ENCODE measurements at regions not wholly inside any gene's neighbourhood (a gene's known extent, or its start where the extent isn't known, plus 50 kb on each side); places are given as distances from the start of the nearest gene placed in this dataset.

GRCh38 chr13:76439546-76439945 lies 446.7 kb downstream of the KCTD12 start:
- DNase-seq (ENCODE audit: extremely low spot score in 2 of 2) = no peak
- intact Hi-C loops (cut with DNase I) = no loop called here
- Histone ChIP-seq H3K4me3 (no peak overlapping the region), H3K36me3 (no peaks in the 10 kb centered on the region), H3K27me3 (no peaks in the 10 kb centered on the region), H3K4me1 (no peaks in the 10 kb centered on the region), H3K9me3 (no peaks in the 10 kb centered on the region), H3K27ac (no peak overlapping the region)
- TF ChIP-seq POLR2A (IDR thresholded peaks at IDR 0.05) (no peak), POLR2AphosphoS5 (IDR thresholded peaks at IDR 0.05; ENCODE audit: insufficient read depth in 1 of 2, low read depth in 1 of 2) (no peak), CTCF (IDR thresholded peaks at IDR 0.05) (no peak)

- Histone ChIP-seq H3K27ac (no peak overlapping the region), H3K9me3 (no peaks in the 10 kb centered on the region), H3K36me3 (no peaks in the 10 kb centered on the region), H3K27me3 (no peaks in the 10 kb centered on the region), H3K4me1 (no peaks in the 10 kb centered on the region), H3K4me3 (no peak overlapping the region)
- TF ChIP-seq POLR2AphosphoS5 (IDR thresholded peaks at IDR 0.05; ENCODE audit: insufficient read depth in 1 of 2, low read depth in 1 of 2) = no peak
- TF ChIP-seq POLR2A (IDR thresholded peaks at IDR 0.05) = no peak
- TF ChIP-seq CTCF (IDR thresholded peaks at IDR 0.05) = no peak
- intact Hi-C loops (cut with DNase I) = no loop called here
- no peak for DNase-seq (ENCODE audit: extremely low spot score in 2 of 2)
Measured at GRCh38 chr13:76438050-76438449, 448.2 kb downstream of the KCTD12 start.

GRCh38 chr13:76425935-76426334 lies 460.3 kb downstream of the KCTD12 start:
- no peaks in the 10 kb centered on the region for H3K36me3 ChIP-seq
- no peaks in the 10 kb centered on the region for H3K9me3 ChIP-seq
- intact Hi-C loops (cut with DNase I) = no loop called here
- no peak overlapping the region for H3K27ac ChIP-seq
- TF ChIP-seq CTCF (IDR thresholded peaks at IDR 0.05) = no peak
- no peak for TF ChIP-seq POLR2A (IDR thresholded peaks at IDR 0.05)
- no peak for TF ChIP-seq POLR2AphosphoS5 (IDR thresholded peaks at IDR 0.05; ENCODE audit: insufficient read depth in 1 of 2, low read depth in 1 of 2)
- H3K4me3 ChIP-seq = no peak overlapping the region
- no peak for DNase-seq (ENCODE audit: extremely low spot score in 2 of 2)
- H3K4me1 ChIP-seq = no peaks in the 10 kb centered on the region
- H3K27me3 ChIP-seq = no peaks in the 10 kb centered on the region

- H3K36me3 ChIP-seq = no peaks in the 10 kb centered on the region
- H3K27ac ChIP-seq = no peak overlapping the region
- H3K4me1 ChIP-seq = no peaks in the 10 kb centered on the region
- H3K4me3 ChIP-seq = no peak overlapping the region
- no peaks in the 10 kb centered on the region for H3K27me3 ChIP-seq
- H3K9me3 ChIP-seq = no peaks in the 10 kb centered on the region
- intact Hi-C loops (cut with DNase I) = no loop called here
- DNase-seq (ENCODE audit: extremely low spot score in 2 of 2) = no peak
- no peak for TF ChIP-seq POLR2A (IDR thresholded peaks at IDR 0.05)
- TF ChIP-seq POLR2AphosphoS5 (IDR thresholded peaks at IDR 0.05; ENCODE audit: insufficient read depth in 1 of 2, low read depth in 1 of 2) = no peak
- TF ChIP-seq CTCF (IDR thresholded peaks at IDR 0.05) = no peak
Measured at GRCh38 chr13:76421011-76421410, 465.2 kb downstream of the KCTD12 start.

GRCh38 chr13:76418404-76418803 lies 467.8 kb downstream of the KCTD12 start:
- TF ChIP-seq POLR2A (IDR thresholded peaks at IDR 0.05) (no peak), POLR2AphosphoS5 (IDR thresholded peaks at IDR 0.05; ENCODE audit: insufficient read depth in 1 of 2, low read depth in 1 of 2) (no peak), CTCF (IDR thresholded peaks at IDR 0.05) (no peak)
- Histone ChIP-seq H3K9me3 (no peaks in the 10 kb centered on the region), H3K36me3 (no peaks in the 10 kb centered on the region), H3K4me3 (no peak overlapping the region), H3K27me3 (no peaks in the 10 kb centered on the region), H3K27ac (no peak overlapping the region), H3K4me1 (no peaks in the 10 kb centered on the region)
- no peak for DNase-seq (ENCODE audit: extremely low spot score in 2 of 2)
- intact Hi-C loops (cut with DNase I) = no loop called here
